H9 (cell line): ENCODE measurements at regions not wholly inside any gene's neighbourhood (a gene's known extent, or its start where the extent isn't known, plus 50 kb on each side); places are given as distances from the start of the nearest gene placed in this dataset.

Experiments
- DNase-seq: peaks from one replicate; pipeline ENCODE4 v3.0.0-alpha.2; 2017
- H2AFZ ChIP-seq: one replicate; pipeline ENCODE4 v1.6.1; 2013; ENCODE audit warnings: mild to moderate bottlenecking, low read length, control low read depth, moderate library complexity
- H2AK5ac ChIP-seq: 2 replicates; pipeline ENCODE4 v1.6.1; 2013; ENCODE audit warnings: low read length, control low read depth, mixed read lengths; ENCODE audit not compliant: insufficient read length
- H2BK120ac ChIP-seq: one replicate; pipeline ENCODE4 v1.6.1; 2013; ENCODE audit warnings: low read depth, mild to moderate bottlenecking, low read length, control low read depth, inconsistent platforms; ENCODE audit not compliant: poor library complexity, severe bottlenecking
- H2BK12ac ChIP-seq: 2 replicates; pipeline ENCODE4 v1.6.1; 2013; ENCODE audit warnings: low read length, control low read depth, mixed read lengths, low read depth; ENCODE audit not compliant: insufficient read length
- H2BK15ac ChIP-seq: 2 replicates; pipeline ENCODE4 v1.6.1; 2013; ENCODE audit warnings: low read depth, low read length, control low read depth
- H2BK20ac ChIP-seq: one replicate; pipeline ENCODE4 v1.6.1; 2013; ENCODE audit warnings: low read depth, mild to moderate bottlenecking, low read length, control low read depth, inconsistent platforms; ENCODE audit not compliant: poor library complexity, severe bottlenecking
- H2BK5ac ChIP-seq: 2 replicates; pipeline ENCODE4 v1.6.1; 2013; ENCODE audit warnings: low read length, control low read depth, mixed read lengths; ENCODE audit not compliant: insufficient read length
- H3K14ac ChIP-seq: 2 replicates; pipeline ENCODE4 v1.6.1; 2013; ENCODE audit warnings: low read length, control low read depth; ENCODE audit not compliant: insufficient read depth
- H3K18ac ChIP-seq: 2 replicates; pipeline ENCODE4 v1.6.1; 2013; ENCODE audit warnings: low read depth, mild to moderate bottlenecking, mixed read lengths, low read length, control low read depth; ENCODE audit not compliant: insufficient read length
- H3K23ac ChIP-seq: 2 replicates; pipeline ENCODE4 v1.6.1; 2013; ENCODE audit warnings: low read length, control low read depth, mixed read lengths, low read depth; ENCODE audit not compliant: insufficient read length
- H3K23me2 ChIP-seq: 2 replicates; pipeline ENCODE4 v1.6.1; 2013; ENCODE audit warnings: low read depth, mild to moderate bottlenecking, mixed read lengths, low read length, control low read depth; ENCODE audit not compliant: insufficient read length, poor library complexity, severe bottlenecking
- H3K27ac ChIP-seq: 2 replicates; pipeline ENCODE4 v1.5.1; 2013; ENCODE audit warnings: low read length, control low read depth, mixed read lengths, low read depth; ENCODE audit not compliant: insufficient read length
- H3K27me3 ChIP-seq: 2 replicates; pipeline ENCODE4 v1.6.1; 2013; ENCODE audit warnings: low read length, control low read depth, inconsistent platforms; ENCODE audit not compliant: insufficient read depth
- H3K4ac ChIP-seq: 2 replicates; pipeline ENCODE4 v1.6.1; 2013; ENCODE audit warnings: low read depth, mild to moderate bottlenecking, control low read depth, inconsistent platforms, low read length, moderate library complexity
- H3K4me1 ChIP-seq: 2 replicates; pipeline ENCODE4 v1.6.1; 2013; ENCODE audit warnings: low read length, control low read depth, inconsistent platforms; ENCODE audit not compliant: insufficient read depth
- H3K4me2 ChIP-seq: 2 replicates; pipeline ENCODE4 v1.6.1; 2013; ENCODE audit warnings: low read length, control low read depth, mixed read lengths; ENCODE audit not compliant: insufficient read length, insufficient read depth
- H3K56ac ChIP-seq: 2 replicates; pipeline ENCODE4 v1.6.1; 2013; ENCODE audit warnings: low read depth, mild to moderate bottlenecking, mixed read lengths, low read length, control low read depth; ENCODE audit not compliant: insufficient read length
- H3K79me1 ChIP-seq: 2 replicates; pipeline ENCODE4 v1.6.1; 2013; ENCODE audit warnings: low read depth, mild to moderate bottlenecking, moderate library complexity, low read length, control low read depth, inconsistent platforms; ENCODE audit not compliant: insufficient read depth, poor library complexity, severe bottlenecking
- H3K79me2 ChIP-seq: 2 replicates; pipeline ENCODE4 v1.6.1; 2013; ENCODE audit warnings: low read length, control low read depth, inconsistent platforms; ENCODE audit not compliant: insufficient read depth
- H3K9ac ChIP-seq: 2 replicates; pipeline ENCODE4 v1.6.1; 2013; ENCODE audit warnings: low read length, control low read depth, mixed read lengths; ENCODE audit not compliant: insufficient read length; ENCODE audit errors: extremely low read depth
- H3K9me3 ChIP-seq: one replicate; pipeline ENCODE4 v1.6.1; 2013; ENCODE audit warnings: low read depth, low read length, inconsistent platforms; ENCODE audit not compliant: control insufficient read depth
- H3T11ph ChIP-seq: one replicate; pipeline ENCODE4 v1.6.1; 2013; ENCODE audit warnings: mild to moderate bottlenecking, low read length, control low read depth, inconsistent platforms
- H4K20me1 ChIP-seq: one replicate; pipeline ENCODE4 v1.6.1; 2013; ENCODE audit not compliant: control insufficient read depth, insufficient read length, insufficient read depth
- H4K5ac ChIP-seq: 2 replicates; pipeline ENCODE4 v1.6.1; 2013; ENCODE audit warnings: low read depth, mild to moderate bottlenecking, mixed read lengths, low read length, control low read depth; ENCODE audit not compliant: insufficient read length
- H4K8ac ChIP-seq: replicated peaks from 2 replicates; pipeline ENCODE4 v1.6.1; 2013; ENCODE audit warnings: low read length, control low read depth, mixed read lengths, low read depth; ENCODE audit not compliant: insufficient read length
- H4K91ac ChIP-seq: 2 replicates; pipeline ENCODE4 v1.6.1; 2013; ENCODE audit warnings: low read depth, mild to moderate bottlenecking, moderate library complexity, mixed read lengths, low read length, control low read depth; ENCODE audit not compliant: insufficient read length
- H3K27ac Mint-ChIP-seq, 3 experiments: 2 replicates in 2 of 3; 3 replicates in 1 of 3; pipeline ENCODE4 v1.8.0; 2020 to 2021; ENCODE audit warnings: mixed read lengths in 3 of 3, mild to moderate bottlenecking in 1 of 3, moderate library complexity in 1 of 3
- H3K27me3 Mint-ChIP-seq: 2 replicates; pipeline ENCODE4 v1.8.0; 2021; ENCODE audit warnings: low read depth, mild to moderate bottlenecking, moderate library complexity, mixed read lengths
- H3K36me3 Mint-ChIP-seq, 3 experiments: 2 replicates in 2 of 3; 3 replicates in 1 of 3; pipeline ENCODE4 v1.8.0; 2020 to 2021; ENCODE audit warnings: low read depth in 3 of 3, mixed read lengths in 3 of 3; ENCODE audit not compliant: insufficient read depth in 1 of 3
- H3K4me1 Mint-ChIP-seq, 2 experiments: 2 replicates each; pipeline ENCODE4 v1.8.0; 2020; ENCODE audit warnings: mixed read lengths in 2 of 2
- H3K4me3 Mint-ChIP-seq, 2 experiments: 2 replicates in 1 of 2; 3 replicates in 1 of 2; pipeline ENCODE4 v1.8.0; 2020 to 2021; ENCODE audit warnings: mild to moderate bottlenecking in 2 of 2, mixed read lengths in 2 of 2, moderate library complexity in 1 of 2
- H3K9me3 Mint-ChIP-seq, 2 experiments: 2 replicates in 1 of 2; 3 replicates in 1 of 2; pipeline ENCODE4 v1.8.0; 2020; ENCODE audit warnings: mild to moderate bottlenecking in 2 of 2, mixed read lengths in 2 of 2, moderate library complexity in 1 of 2
- WGBS: extraction: QIAGEN DNeasy Blood & Tissue Kit; methylation state at CpG from one replicate; pipeline ENCODE4 v1.1.7; 2013; ENCODE audit warnings: missing lambda C conversion rate, low lambda C conversion rate, mixed read lengths; ENCODE audit not compliant: insufficient read length; ENCODE audit errors: extremely low coverage; 5-methylcytosine and 5-hydroxymethylcytosine counted together
- TF ChIP-seq, protein P1 (sequence below): fragments of 200-600 bp; sonication (generic); conservative IDR thresholded peaks from 3 replicates; pipeline ENCODE4 v1.8.0; 2021; ENCODE audit warnings: antibody characterized with exemption, mild to moderate bottlenecking

DNA sequence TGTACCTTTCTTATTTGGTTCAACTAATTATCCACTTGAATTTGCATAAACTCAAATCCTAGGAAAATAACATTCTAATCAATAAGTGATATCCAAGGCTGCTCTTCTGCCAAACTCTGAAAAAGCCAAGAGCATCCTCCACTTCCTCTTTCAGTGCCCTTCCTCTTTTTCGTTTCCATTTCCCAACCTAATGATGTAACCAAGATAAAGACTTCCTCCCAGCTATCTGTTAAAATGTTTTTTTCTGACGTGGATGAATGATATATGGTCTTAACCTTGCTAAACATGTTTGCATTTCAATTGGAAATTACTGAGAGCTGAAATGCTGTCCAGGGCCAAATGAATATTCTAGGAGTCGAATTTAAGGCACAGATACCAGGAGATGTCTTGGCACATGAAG lies 459.5 kb upstream of the PDE3A start:
- Histone ChIP-seq H2BK20ac (no peak overlapping the region), H3K9ac (no peak overlapping the region), H3K56ac (no peak overlapping the region), H2BK120ac (no peak overlapping the region), H3K4me2 (no peak overlapping the region), H3K18ac (no peak overlapping the region), H2BK12ac (no peak overlapping the region), H3T11ph (no peak overlapping the region), H3K9me3 (no peaks in the 10 kb centered on the region), H3K23ac (no peak overlapping the region), H3K23me2 (no peaks in the 10 kb centered on the region), H3K79me1 (no peaks in the 10 kb centered on the region), H2BK5ac (no peak overlapping the region), H4K8ac (no peak overlapping the region), H3K14ac (no peak overlapping the region), H2AK5ac (no peak overlapping the region), H3K4me1 (no peaks in the 10 kb centered on the region; the same call in 1 of the 2 replicates), H3K79me2 (no peaks in the 10 kb centered on the region), H2BK15ac (no peak overlapping the region), H3K4ac (no peak overlapping the region), H3K27ac (no peak overlapping the region), H4K20me1 (no peaks in the 10 kb centered on the region), H4K5ac (no peak overlapping the region), H4K91ac (no peak overlapping the region), H3K27me3 (no peaks in the 10 kb centered on the region), H2AFZ (no peak overlapping the region)
- Mint-ChIP-seq H3K27ac (no peak overlapping the region), H3K4me3 (no peak overlapping the region), H3K27me3 (peaks cover 2% of the 10 kb centered on the region; the same call in 1 of the 2 replicates), H3K9me3 (no peaks in the 10 kb centered on the region), H3K4me1 (peaks cover 5 to 12% of the 10 kb centered on the region in 2 experiments), H3K36me3 (no peaks in the 10 kb centered on the region; a peak in 1 of 7 replicates)
- DNase-seq, result no peak
- no CpG with 5 or more reads among the region's 3 CpGs for WGBS
- TF ChIP-seq, protein P1, sequence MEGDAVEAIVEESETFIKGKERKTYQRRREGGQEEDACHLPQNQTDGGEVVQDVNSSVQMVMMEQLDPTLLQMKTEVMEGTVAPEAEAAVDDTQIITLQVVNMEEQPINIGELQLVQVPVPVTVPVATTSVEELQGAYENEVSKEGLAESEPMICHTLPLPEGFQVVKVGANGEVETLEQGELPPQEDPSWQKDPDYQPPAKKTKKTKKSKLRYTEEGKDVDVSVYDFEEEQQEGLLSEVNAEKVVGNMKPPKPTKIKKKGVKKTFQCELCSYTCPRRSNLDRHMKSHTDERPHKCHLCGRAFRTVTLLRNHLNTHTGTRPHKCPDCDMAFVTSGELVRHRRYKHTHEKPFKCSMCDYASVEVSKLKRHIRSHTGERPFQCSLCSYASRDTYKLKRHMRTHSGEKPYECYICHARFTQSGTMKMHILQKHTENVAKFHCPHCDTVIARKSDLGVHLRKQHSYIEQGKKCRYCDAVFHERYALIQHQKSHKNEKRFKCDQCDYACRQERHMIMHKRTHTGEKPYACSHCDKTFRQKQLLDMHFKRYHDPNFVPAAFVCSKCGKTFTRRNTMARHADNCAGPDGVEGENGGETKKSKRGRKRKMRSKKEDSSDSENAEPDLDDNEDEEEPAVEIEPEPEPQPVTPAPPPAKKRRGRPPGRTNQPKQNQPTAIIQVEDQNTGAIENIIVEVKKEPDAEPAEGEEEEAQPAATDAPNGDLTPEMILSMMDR, result no peak
